WTC11 (cell line): ENCODE measurements at regions not wholly inside any gene's neighbourhood (a gene's known extent, or its start where the extent isn't known, plus 50 kb on each side); places are given as distances from the start of the nearest gene placed in this dataset.

ENCODE experiments used
- ATAC-seq: fragments of 200-7000 bp; cut with Tn5 transposase; 2 replicates; pipeline ENCODE4 v1.10.0; 2021; ENCODE audit warnings: mild to moderate bottlenecking, moderate library complexity
- CTCF ChIA-PET: fragments of 300-600 bp; sonication (Branson Sonifier 250); formaldehyde crosslinking; loops from one replicate; lab custom pipeline; 2021; ENCODE audit warnings: antibody characterized with exemption; lab: Charles Lee
- POLR2A ChIA-PET: fragments of 350-600 bp; sonication (Branson Sonifier 250); formaldehyde crosslinking; loops from one replicate; lab custom pipeline; 2021; ENCODE audit warnings: antibody characterized with exemption; lab: Charles Lee
- DNase-seq: peaks from one replicate; pipeline ENCODE4 v3.0.0; 2021; ENCODE audit warnings: low spot score
- H3K27ac Mint-ChIP-seq: 2 replicates; pipeline ENCODE4 v1.8.0; 2021; ENCODE audit warnings: mixed read lengths
- H3K27me3 Mint-ChIP-seq: 2 replicates; pipeline ENCODE4 v1.8.0; 2021; ENCODE audit warnings: low read depth, mild to moderate bottlenecking, moderate library complexity, mixed read lengths
- H3K36me3 Mint-ChIP-seq: 2 replicates; pipeline ENCODE4 v1.8.0; 2021; ENCODE audit warnings: mixed read lengths
- H3K4me1 Mint-ChIP-seq: 2 replicates; pipeline ENCODE4 v1.8.0; 2022; ENCODE audit warnings: mixed read lengths
- H3K4me3 Mint-ChIP-seq: 2 replicates; pipeline ENCODE4 v1.8.0; 2021; ENCODE audit warnings: mild to moderate bottlenecking, moderate library complexity, mixed read lengths
- H3K9me3 Mint-ChIP-seq: 2 replicates; pipeline ENCODE4 v1.8.0; 2021; ENCODE audit warnings: mixed read lengths
- AFF4 ChIP-seq: sonication (generic); formaldehyde crosslinking; IDR thresholded peaks from 2 replicates; pipeline ENCODE4 v1.8.1; 2023; ENCODE audit warnings: mild to moderate bottlenecking, missing genetic modification reagents, borderline replicate concordance
- ATF3 ChIP-seq: sonication (generic); formaldehyde crosslinking; conservative IDR thresholded peaks from 2 replicates; pipeline ENCODE4 v1.8.1; 2022; ENCODE audit warnings: mild to moderate bottlenecking, missing genetic modification reagents
- CTCF ChIP-seq: fragments of 200-600 bp; IDR thresholded peaks from 2 replicates; pipeline ENCODE4 v1.8.0; 2022; ENCODE audit warnings: antibody characterized with exemption
- E2F1 ChIP-seq: sonication (generic); formaldehyde crosslinking; IDR thresholded peaks from 2 replicates; pipeline ENCODE4 v1.8.0; 2022; ENCODE audit warnings: mild to moderate bottlenecking, missing genetic modification reagents
- ERG ChIP-seq: fragments of 250-450 bp; sonication (Bioruptor Pico); IDR thresholded peaks from 2 replicates; pipeline ENCODE4 v1.8.0; 2021; ENCODE audit warnings: mild to moderate bottlenecking
- HMGXB4 ChIP-seq: sonication (generic); formaldehyde crosslinking; IDR thresholded peaks from 2 replicates; pipeline ENCODE4 v1.8.1; 2023; ENCODE audit warnings: mild to moderate bottlenecking, moderate library complexity, missing genetic modification reagents
- JUN ChIP-seq: sonication (generic); formaldehyde crosslinking; IDR thresholded peaks from 2 replicates; pipeline ENCODE4 v1.8.0; 2023; ENCODE audit warnings: mild to moderate bottlenecking, missing genetic modification reagents
- OVOL2 ChIP-seq: fragments of 250-450 bp; sonication (Bioruptor Pico); IDR thresholded peaks from 2 replicates; pipeline ENCODE4 v1.9.0; 2021; ENCODE audit warnings: mild to moderate bottlenecking, borderline replicate concordance
- PREB ChIP-seq: sonication (generic); formaldehyde crosslinking; IDR thresholded peaks from 2 replicates; pipeline ENCODE4 v1.8.1; 2022; ENCODE audit warnings: mild to moderate bottlenecking, missing genetic modification reagents, moderate library complexity, borderline replicate concordance
- RORB ChIP-seq: fragments of 250-450 bp; sonication (Bioruptor Pico); IDR thresholded peaks from 2 replicates; pipeline ENCODE4 v1.9.0; 2021; ENCODE audit warnings: mild to moderate bottlenecking
- SP1 ChIP-seq: sonication (generic); formaldehyde crosslinking; conservative IDR thresholded peaks from 2 replicates; pipeline ENCODE4 v1.8.1; 2022; ENCODE audit warnings: missing genetic modification reagents
- TCF7 ChIP-seq: sonication (generic); formaldehyde crosslinking; IDR thresholded peaks from 2 replicates; pipeline ENCODE4 v1.8.0; 2022; ENCODE audit warnings: mild to moderate bottlenecking, low read depth, missing genetic modification reagents, moderate library complexity
- TEAD1 ChIP-seq: sonication (generic); formaldehyde crosslinking; IDR thresholded peaks from 2 replicates; pipeline ENCODE4 v1.8.0; 2022; ENCODE audit warnings: mild to moderate bottlenecking, missing genetic modification reagents
- TEAD4 ChIP-seq: sonication (generic); formaldehyde crosslinking; IDR thresholded peaks from 2 replicates; pipeline ENCODE4 v1.8.0; 2022; ENCODE audit warnings: mild to moderate bottlenecking, missing genetic modification reagents
- USF2 ChIP-seq: sonication (generic); formaldehyde crosslinking; IDR thresholded peaks from 2 replicates; pipeline ENCODE4 v1.8.1; 2023; ENCODE audit warnings: mild to moderate bottlenecking, missing genetic modification reagents, moderate library complexity
- ZNF396 ChIP-seq: fragments of 250-450 bp; sonication (Bioruptor Pico); IDR thresholded peaks from 2 replicates; pipeline ENCODE4 v1.8.0; 2021; ENCODE audit warnings: mild to moderate bottlenecking, moderate library complexity, borderline replicate concordance

- TF ChIP-seq USF2 = no peak
- TF ChIP-seq, all 79 proteins: peak for 0
These were observed 153.4 kb upstream of the TMTC2 start (continued) for GRCh38 chr12:82533341-82533740.

GRCh38 chr12:82537436-82537835 is 149.3 kb upstream of the TMTC2 start:
- no peaks in the 10 kb centered on the region for H3K27me3 Mint-ChIP-seq
- no peak overlapping the region for H3K27ac Mint-ChIP-seq
- no peak for DNase-seq
- ATAC-seq = no peak
- no peaks in the 10 kb centered on the region for H3K36me3 Mint-ChIP-seq
- TF ChIP-seq ZNF396 (CRISPR knock-in tag) = no peak
- no peak for TF ChIP-seq JUN (CRISPR knock-in tag)
- TF ChIP-seq TCF7 = no peak
- TF ChIP-seq TEAD1 = no peak
- TF ChIP-seq SP1 (CRISPR knock-in tag) = no peak
- no peaks in the 10 kb centered on the region for H3K4me1 Mint-ChIP-seq
- ChIA-PET CTCF (no interaction called here), POLR2A (no interaction called here)
- H3K9me3 Mint-ChIP-seq = peaks cover 37% of the 10 kb centered on the region
- no peak overlapping the region for H3K4me3 Mint-ChIP-seq

GRCh38 chr12:82554529-82554928 is 132.2 kb upstream of the TMTC2 start:
- ATAC-seq = no peak

More at GRCh38 chr12:82554529-82554928, 132.2 kb upstream of the TMTC2 start:
- CTCF ChIA-PET = no interaction called here
- H3K4me1 Mint-ChIP-seq = no peaks in the 10 kb centered on the region
- peaks cover 31% of the 10 kb centered on the region for H3K9me3 Mint-ChIP-seq
- TF ChIP-seq RORB (CRISPR knock-in tag) (no peak), SP1 (CRISPR knock-in tag) (no peak), E2F1 (CRISPR knock-in tag) (no peak), OVOL2 (no peak), AFF4 (no peak), CTCF (no peak), JUN (CRISPR knock-in tag) (no peak), TEAD4 (CRISPR knock-in tag) (no peak), PREB (CRISPR knock-in tag) (no peak), HMGXB4 (no peak), ATF3 (no peak), ERG (CRISPR knock-in tag) (no peak)
- DNase-seq = no peak
- POLR2A ChIA-PET = no interaction called here
- peaks cover 20% of the 10 kb centered on the region for H3K36me3 Mint-ChIP-seq
- no peaks in the 10 kb centered on the region for H3K27me3 Mint-ChIP-seq
- no peak overlapping the region for H3K27ac Mint-ChIP-seq
- H3K4me3 Mint-ChIP-seq = no peak overlapping the region
